CD4-positive, CD25-positive, alpha-beta regulatory T cell (primary cell): ENCODE measurements at regions not wholly inside any gene's neighbourhood (a gene's known extent, or its start where the extent isn't known, plus 50 kb on each side); places are given as distances from the start of the nearest gene placed in this dataset.

Source experiments
- ATAC-seq, 2 donors: fragments of 150-1000 bp; cut with Tn5 transposase; one replicate each; pipeline ENCODE4 v1.10.0; 2021; ENCODE audit warnings: low read depth in 2 of 2, moderate number of reproducible peaks in 2 of 2, moderate library complexity in 1 of 2
- DNase-seq, 3 donors: peaks; one replicate each; pipeline versions ENCODE4 v3.0.0 to v3.0.0-alpha.2; 2012 to 2022; ENCODE audit warnings: mixed read lengths in 1 of 3
- H3K27ac ChIP-seq: one replicate; pipeline ENCODE4 v1.7.0; 2013; ENCODE audit warnings: mild to moderate bottlenecking, low read length; ENCODE audit not compliant: insufficient read depth, poor library complexity, severe bottlenecking
- H3K27me3 ChIP-seq: one replicate; pipeline ENCODE4 v1.7.0; 2013; ENCODE audit warnings: low read length; ENCODE audit not compliant: control insufficient read depth, insufficient read depth
- H3K36me3 ChIP-seq: one replicate; pipeline ENCODE4 v1.7.0; 2013; ENCODE audit warnings: mild to moderate bottlenecking, low read length, moderate library complexity; ENCODE audit not compliant: control insufficient read depth, insufficient read depth
- H3K4me1 ChIP-seq: 2 replicates; pipeline ENCODE4 v1.7.0; 2013; ENCODE audit warnings: mild to moderate bottlenecking, low read length; ENCODE audit not compliant: insufficient read depth, control insufficient read depth, poor library complexity, severe bottlenecking
- H3K4me3 ChIP-seq: one replicate; pipeline ENCODE4 v1.7.0; 2013; ENCODE audit warnings: low read depth, mild to moderate bottlenecking, low read length, moderate library complexity
- H3K9me3 ChIP-seq, 2 experiments: 1 replicate in 1 of 2; 2 replicates in 1 of 2; pipeline ENCODE4 v1.7.0; 2013; ENCODE audit warnings: low read length in 2 of 2, mild to moderate bottlenecking in 1 of 2, moderate library complexity in 1 of 2; ENCODE audit not compliant: control insufficient read depth in 2 of 2
- H3K27ac Mint-ChIP-seq, 3 donors: one replicate each; pipeline ENCODE4 v1.8.0; 2020 to 2022; ENCODE audit warnings: mild to moderate bottlenecking in 3 of 3, mixed read lengths in 3 of 3, moderate library complexity in 2 of 3
- H3K27me3 Mint-ChIP-seq: one replicate; pipeline ENCODE4 v1.8.0; 2022; ENCODE audit warnings: mild to moderate bottlenecking, mixed read lengths
- H3K36me3 Mint-ChIP-seq: one replicate; pipeline ENCODE4 v1.8.0; 2020; ENCODE audit warnings: mixed read lengths
- H3K4me1 Mint-ChIP-seq, 4 donors: one replicate each; pipeline ENCODE4 v1.8.0; 2020 to 2022; ENCODE audit warnings: mixed read lengths in 4 of 4, mild to moderate bottlenecking in 1 of 4
- H3K4me3 Mint-ChIP-seq, 4 donors: one replicate each; pipeline ENCODE4 v1.8.0; 2020 to 2022; ENCODE audit warnings: mild to moderate bottlenecking in 4 of 4, mixed read lengths in 4 of 4, moderate library complexity in 3 of 4
- H3K9me3 Mint-ChIP-seq, 7 donors: one replicate each; pipeline ENCODE4 v1.8.0; 2020 to 2022; ENCODE audit warnings: mixed read lengths in 7 of 7, mild to moderate bottlenecking in 3 of 7, moderate library complexity in 2 of 7

DNA sequence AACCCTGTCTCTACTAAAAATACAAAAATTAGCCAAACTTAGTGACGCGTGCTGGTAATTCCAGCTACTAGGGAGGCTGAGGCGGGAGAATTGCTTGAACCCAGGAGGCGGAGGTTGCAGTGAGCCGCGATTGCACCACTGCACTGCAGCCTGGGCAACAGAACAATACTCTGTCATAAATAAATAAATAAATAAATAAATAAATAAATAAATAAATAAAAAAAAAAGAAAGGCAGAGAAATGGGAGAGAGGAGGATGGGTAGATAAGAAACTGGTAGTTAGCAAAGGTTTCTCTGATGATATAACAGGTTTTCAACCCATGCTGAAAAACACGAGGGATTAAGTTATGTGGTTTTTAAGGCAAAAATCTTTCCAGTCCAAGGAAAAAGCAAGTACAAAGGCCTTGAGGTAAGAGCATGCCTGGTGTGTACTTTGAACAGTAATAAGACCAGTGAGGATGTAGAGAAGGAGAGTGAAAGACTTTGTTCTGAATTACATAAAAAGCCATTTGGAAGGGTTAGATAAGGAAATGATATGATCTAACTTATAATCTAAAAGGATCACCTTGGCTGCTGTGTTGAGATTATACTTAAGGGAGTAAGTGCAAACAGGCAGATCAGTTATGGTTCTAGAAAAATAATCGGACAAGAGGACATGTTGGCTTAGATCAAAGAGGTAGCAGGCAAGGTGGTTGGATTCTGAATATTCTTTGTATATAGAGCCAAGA is 159.3 kb downstream of the PTH2R start:
- Histone ChIP-seq H3K27ac (no peak overlapping the region), H3K9me3 (peaks cover 0 to 3% of the 10 kb centered on the region in 2 experiments), H3K4me1 (no peaks in the 10 kb centered on the region), H3K36me3 (no peaks in the 10 kb centered on the region), H3K27me3 (no peaks in the 10 kb centered on the region), H3K4me3 (no peak overlapping the region)
- Mint-ChIP-seq H3K36me3 (no peaks in the 10 kb centered on the region), H3K9me3 (peaks cover 0 to 9% (median 0%) of the 10 kb centered on the region in 7 donors), H3K27ac (no peak overlapping the region), H3K4me1 (no peaks in the 10 kb centered on the region), H3K4me3 (no peak overlapping the region), H3K27me3 (no peaks in the 10 kb centered on the region)
- DNase-seq (no peak), ATAC-seq (no peak)

DNA sequence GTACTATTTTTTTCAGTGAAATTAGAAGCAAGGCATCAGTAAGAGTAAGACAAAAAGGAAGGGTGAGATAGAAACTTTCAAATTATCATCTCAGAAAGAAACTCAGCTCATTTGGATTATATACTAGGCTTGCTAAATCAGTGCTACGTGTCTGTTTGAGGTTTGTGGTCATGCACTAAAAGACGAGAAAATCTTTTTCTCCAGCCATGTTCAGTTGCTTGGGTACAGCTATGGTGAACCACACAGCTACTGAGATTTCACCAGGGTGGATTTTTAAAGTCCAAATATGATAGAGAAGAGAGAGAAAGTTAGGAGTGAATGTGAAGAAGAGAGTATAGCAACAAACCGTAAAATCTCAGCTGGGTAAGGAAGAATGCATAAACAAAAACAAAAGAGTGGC is 161.6 kb downstream of the PTH2R start:
- H3K4me1 ChIP-seq = no peaks in the 10 kb centered on the region
- DNase-seq = no peak
- no peaks in the 10 kb centered on the region for H3K4me1 Mint-ChIP-seq
- no peaks in the 10 kb centered on the region for H3K27me3 ChIP-seq
- H3K9me3 ChIP-seq = no peaks in the 10 kb centered on the region
- H3K9me3 Mint-ChIP-seq = peaks cover 0 to 6% (median 0%) of the 10 kb centered on the region in 7 donors
- H3K27ac Mint-ChIP-seq = no peak overlapping the region
- ATAC-seq = no peak
- H3K36me3 ChIP-seq = no peaks in the 10 kb centered on the region
- no peaks in the 10 kb centered on the region for H3K27me3 Mint-ChIP-seq
- no peak overlapping the region for H3K4me3 Mint-ChIP-seq
- H3K4me3 ChIP-seq = no peak overlapping the region
- H3K27ac ChIP-seq = no peak overlapping the region
- H3K36me3 Mint-ChIP-seq = no peaks in the 10 kb centered on the region

- Mint-ChIP-seq H3K4me3 (no peak overlapping the region), H3K9me3 (peaks cover 0 to 6% (median 0%) of the 10 kb centered on the region in 7 donors), H3K4me1 (no peaks in the 10 kb centered on the region), H3K27ac (no peak overlapping the region), H3K27me3 (no peaks in the 10 kb centered on the region), H3K36me3 (no peaks in the 10 kb centered on the region)
- DNase-seq (no peak), ATAC-seq (no peak)
- H3K27ac ChIP-seq = no peak overlapping the region
- no peaks in the 10 kb centered on the region for H3K9me3 ChIP-seq
- H3K4me1 ChIP-seq = no peaks in the 10 kb centered on the region
- H3K27me3 ChIP-seq = no peaks in the 10 kb centered on the region
- H3K4me3 ChIP-seq = no peak overlapping the region
- no peaks in the 10 kb centered on the region for H3K36me3 ChIP-seq
Measured at GRCh38 chr2:208570066-208570465, 163.5 kb downstream of the PTH2R start.

DNA sequence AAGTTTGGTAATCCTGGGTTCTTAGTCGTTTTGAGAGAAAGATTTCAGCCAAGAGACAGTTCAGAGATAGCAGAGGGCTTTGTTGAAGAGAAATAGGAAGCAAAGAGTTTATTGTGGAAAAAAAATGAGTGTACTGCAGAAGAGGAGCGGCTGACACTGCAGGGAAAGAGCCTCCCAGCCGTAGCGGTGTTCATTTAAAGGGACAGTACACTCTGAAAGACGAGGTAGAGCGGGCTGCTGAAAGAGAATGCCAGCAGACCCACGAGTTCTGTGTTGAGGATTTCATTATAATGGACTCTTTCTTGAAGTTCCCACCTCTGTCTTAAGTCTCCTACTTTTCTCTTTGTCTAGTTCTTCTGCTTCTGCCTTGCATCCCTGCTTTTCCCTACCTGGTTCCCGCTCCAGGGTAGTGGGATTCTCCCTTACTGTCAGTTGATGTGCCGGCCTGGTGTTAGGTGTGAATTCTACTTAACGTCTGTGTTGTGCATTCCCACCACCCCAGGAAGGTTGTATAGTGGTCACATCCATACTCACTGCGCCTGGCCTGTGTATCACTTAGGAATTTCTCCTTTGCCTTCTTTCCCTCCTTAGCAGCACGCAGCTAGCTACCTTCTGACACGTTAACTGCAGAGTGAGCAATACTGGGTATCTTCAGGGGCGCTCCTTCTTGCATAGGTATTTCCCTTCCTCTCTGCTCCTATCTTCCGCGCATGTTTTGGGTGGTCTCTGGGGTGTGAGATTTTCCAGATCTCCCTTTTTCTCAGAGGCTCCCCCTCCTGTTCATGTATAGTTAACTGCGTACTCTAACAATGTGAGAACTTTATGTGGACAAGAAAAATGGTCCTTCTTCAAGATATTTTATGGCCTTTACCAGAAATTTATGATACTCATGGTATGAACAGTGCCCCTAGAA is 164.5 kb downstream of the PTH2R start:
- H3K4me1 Mint-ChIP-seq = no peaks in the 10 kb centered on the region
- H3K4me3 Mint-ChIP-seq = no peak overlapping the region
- ATAC-seq (no peak), DNase-seq (no peak)
- no peaks in the 10 kb centered on the region for H3K36me3 ChIP-seq
- no peaks in the 10 kb centered on the region for H3K4me1 ChIP-seq
- H3K27me3 ChIP-seq = no peaks in the 10 kb centered on the region
- H3K36me3 Mint-ChIP-seq = no peaks in the 10 kb centered on the region
- no peak overlapping the region for H3K27ac Mint-ChIP-seq
- H3K4me3 ChIP-seq = no peak overlapping the region
- peaks cover 0 to 6% (median 0%) of the 10 kb centered on the region in 7 donors for H3K9me3 Mint-ChIP-seq
- H3K27me3 Mint-ChIP-seq = no peaks in the 10 kb centered on the region
- H3K9me3 ChIP-seq = no peaks in the 10 kb centered on the region
- no peak overlapping the region for H3K27ac ChIP-seq

DNA sequence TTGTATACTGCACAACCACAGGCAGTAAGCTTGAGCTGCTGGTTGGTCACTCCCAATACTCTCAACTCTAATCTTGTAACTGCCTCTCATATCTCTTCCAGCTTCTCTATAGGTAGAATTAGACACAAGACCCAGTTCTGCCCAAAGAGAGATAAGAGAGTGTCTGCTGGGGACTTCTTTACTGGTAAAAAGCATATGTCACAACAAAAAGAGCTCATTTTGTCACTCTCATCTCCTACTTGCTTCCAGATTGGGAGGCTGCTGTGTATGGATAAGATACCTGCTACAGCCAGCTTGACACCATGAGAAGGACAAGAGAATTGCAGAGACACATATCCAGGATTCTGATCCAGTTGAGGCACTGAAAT is 165.2 kb downstream of the PTH2R start:
- Mint-ChIP-seq H3K27ac (no peak overlapping the region), H3K27me3 (no peaks in the 10 kb centered on the region), H3K9me3 (peaks cover 0 to 6% (median under 1%) of the 10 kb centered on the region in 7 donors), H3K4me1 (no peaks in the 10 kb centered on the region), H3K36me3 (no peaks in the 10 kb centered on the region), H3K4me3 (no peak overlapping the region)
- H3K4me1 ChIP-seq = no peaks in the 10 kb centered on the region
- no peaks in the 10 kb centered on the region for H3K36me3 ChIP-seq
- no peak overlapping the region for H3K27ac ChIP-seq
- DNase-seq (no peak), ATAC-seq (no peak)
- no peak overlapping the region for H3K4me3 ChIP-seq
- no peaks in the 10 kb centered on the region for H3K27me3 ChIP-seq
- no peaks in the 10 kb centered on the region for H3K9me3 ChIP-seq

DNA sequence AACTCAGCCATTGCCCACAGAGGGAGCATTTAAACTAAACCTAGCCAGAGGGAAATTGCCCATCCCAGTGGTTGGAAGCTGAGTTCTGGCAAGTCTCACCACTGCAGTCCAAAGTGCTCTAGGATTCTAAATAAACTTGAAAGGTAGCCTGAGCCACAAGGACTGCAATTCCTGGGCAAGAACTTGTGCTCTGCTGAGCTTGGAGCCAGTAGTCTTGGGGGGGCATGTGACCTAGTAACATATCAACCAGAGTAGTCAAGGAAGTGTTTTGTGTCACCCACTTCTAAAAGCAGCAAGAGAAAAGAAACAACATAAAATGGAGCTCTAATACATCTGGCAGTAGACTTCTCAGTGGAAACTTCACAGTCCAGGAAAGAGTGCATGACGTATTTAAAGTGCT is 167.0 kb downstream of the PTH2R start:
- Mint-ChIP-seq H3K27me3 (no peaks in the 10 kb centered on the region), H3K4me1 (no peaks in the 10 kb centered on the region), H3K36me3 (no peaks in the 10 kb centered on the region), H3K4me3 (no peak overlapping the region), H3K9me3 (peaks cover 0 to 7% (median 2%) of the 10 kb centered on the region in 7 donors), H3K27ac (no peak overlapping the region)
- Histone ChIP-seq H3K27ac (no peak overlapping the region), H3K9me3 (no peaks in the 10 kb centered on the region), H3K4me3 (no peak overlapping the region), H3K36me3 (no peaks in the 10 kb centered on the region), H3K4me1 (no peaks in the 10 kb centered on the region), H3K27me3 (no peaks in the 10 kb centered on the region)
- ATAC-seq (no peak), DNase-seq (no peak)

DNA sequence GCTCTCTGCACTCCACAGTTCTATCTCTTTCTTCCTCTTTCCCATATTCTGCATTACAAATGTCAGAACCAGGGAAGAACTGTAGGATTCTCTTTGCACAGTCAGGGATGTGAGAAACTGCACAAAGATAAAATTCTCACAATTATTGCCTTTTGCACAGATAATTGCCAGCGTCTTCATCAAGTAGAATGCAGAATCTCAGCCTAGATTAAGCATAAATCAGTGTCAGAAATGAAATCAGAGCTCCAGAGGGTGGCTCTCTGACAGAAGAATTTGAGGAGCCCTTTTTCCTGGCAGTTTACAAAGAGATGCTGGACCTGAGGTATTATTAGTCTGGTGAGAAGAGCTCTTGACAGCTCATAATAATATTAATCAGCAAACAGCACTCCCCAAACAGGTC is 173.1 kb downstream of the PTH2R start:
- DNase-seq (no peak), ATAC-seq (no peak)
- no peaks in the 10 kb centered on the region for H3K27me3 ChIP-seq
- H3K36me3 Mint-ChIP-seq = no peaks in the 10 kb centered on the region
- H3K4me1 Mint-ChIP-seq = no peaks in the 10 kb centered on the region
- peaks cover 0 to 7% (median 0%) of the 10 kb centered on the region in 7 donors for H3K9me3 Mint-ChIP-seq
- no peaks in the 10 kb centered on the region for H3K27me3 Mint-ChIP-seq
- no peaks in the 10 kb centered on the region for H3K36me3 ChIP-seq
- no peak overlapping the region for H3K4me3 Mint-ChIP-seq
- H3K27ac Mint-ChIP-seq = peak overlapping the region in 1 of 3 donors; percentile 43
- H3K27ac ChIP-seq = no peak overlapping the region
- no peak overlapping the region for H3K4me3 ChIP-seq
- H3K4me1 ChIP-seq = no peaks in the 10 kb centered on the region
- H3K9me3 ChIP-seq = no peaks in the 10 kb centered on the region
